Islet of Langerhans (tissue), 1 donor: ENCODE measurements at regions not wholly inside any gene's neighbourhood (a gene's known extent, or its start where the extent isn't known, plus 50 kb on each side); places are given as distances from the start of the nearest gene placed in this dataset.
A peak's percentile ranks its signal among the peaks of the same experiment; 100 is the strongest.

Experiments used
- FAIRE-seq: peaks from one replicate; lab custom pipeline; 2011; peaks lifted over from hg19 to GRCh38; lab: Jason Lieb, UNC

GRCh38 chr6:115717472-115717871 is 343.2 kb downstream of the FRK start:
- FAIRE-seq: no peak

GRCh38 chr6:115717062-115717461 is 343.6 kb downstream of the FRK start:
- no peak for FAIRE-seq

GRCh38 chr6:115712291-115712961 is 348.3 kb downstream of the FRK start:
- FAIRE-seq: no peak

GRCh38 chr6:115708850-115709249 is 351.8 kb downstream of the FRK start:
- FAIRE-seq: no peak

GRCh38 chr6:115706981-115707380 is 353.7 kb downstream of the FRK start:
- no peak for FAIRE-seq

GRCh38 chr6:115706324-115706723 is 354.4 kb downstream of the FRK start:
- FAIRE-seq: no peak

- no peak for FAIRE-seq
Observed at GRCh38 chr6:115704028-115704427, 356.7 kb downstream of the FRK start.

GRCh38 chr6:115691433-115691832 is 369.3 kb downstream of the FRK start:
- FAIRE-seq: no peak

GRCh38 chr6:115690854-115691253 is 369.8 kb downstream of the FRK start:
- no peak for FAIRE-seq

GRCh38 chr6:115681978-115682775 is 378.5 kb downstream of the FRK start:
- no peak for FAIRE-seq

GRCh38 chr6:115680621-115681020 is 380.1 kb downstream of the FRK start:
- FAIRE-seq: no peak

GRCh38 chr6:115677198-115677597 is 383.5 kb downstream of the FRK start:
- FAIRE-seq: no peak

- peak; percentile 30 for FAIRE-seq
Observed at GRCh38 chr6:115675443-115675842, 385.2 kb downstream of the FRK start.

- no peak for FAIRE-seq
Observed at GRCh38 chr6:115668781-115669180, 391.9 kb downstream of the FRK start.

- FAIRE-seq: no peak
Observed at GRCh38 chr6:115668211-115668610, 392.5 kb downstream of the FRK start.

GRCh38 chr6:115667478-115668026 is 393.1 kb downstream of the FRK start:
- no peak for FAIRE-seq

GRCh38 chr6:115666997-115667396 is 393.7 kb downstream of the FRK start:
- FAIRE-seq: no peak

- FAIRE-seq: no peak
Observed at GRCh38 chr6:115665310-115665709, 395.4 kb downstream of the FRK start.

- no peak for FAIRE-seq
Observed at GRCh38 chr6:115663681-115664080, 397.0 kb downstream of the FRK start.

- FAIRE-seq: no peak
Observed at GRCh38 chr6:115643762-115644161, 416.9 kb downstream of the FRK start.

- no peak for FAIRE-seq
Observed at GRCh38 chr6:115634887-115635286, 425.8 kb downstream of the FRK start.

GRCh38 chr6:115634131-115634530 is 426.6 kb downstream of the FRK start:
- FAIRE-seq: no peak

GRCh38 chr6:115631028-115631427 is 429.7 kb downstream of the FRK start:
- FAIRE-seq: no peak
